GM12878 (cell line): ENCODE measurements at regions not wholly inside any gene's neighbourhood (a gene's known extent, or its start where the extent isn't known, plus 50 kb on each side); places are given as distances from the start of the nearest gene placed in this dataset.

Experiments
- EP300 ChIP-seq, 2 experiments: fragments of 150-350 bp in 1 of 2; IDR thresholded peaks; 2 replicates each; pipeline ENCODE4 v1.6.1; 2011 to 2012; ENCODE audit warnings: low read depth in 2 of 2, low read length in 2 of 2, borderline replicate concordance in 1 of 2, improper control_type of control experiment in 1 of 2, inconsistent platforms in 1 of 2; ENCODE audit not compliant: control insufficient read depth in 1 of 2
- MYC ChIP-seq: IDR thresholded peaks from 2 replicates; pipeline ENCODE4 v1.6.1; 2011; ENCODE audit warnings: mild to moderate bottlenecking, low read length, moderate library complexity, inconsistent platforms; ENCODE audit not compliant: insufficient read depth, insufficient replicate concordance, insufficient read length, severe bottlenecking
- NFXL1 ChIP-seq: fragments of 450-650 bp; IDR thresholded peaks from 2 replicates; pipeline ENCODE4 v1.6.1; 2017; ENCODE audit warnings: antibody characterized with exemption, mild to moderate bottlenecking, borderline replicate concordance
- REST ChIP-seq: IDR thresholded peaks from 2 replicates; pipeline ENCODE4 v1.6.1; 2012; ENCODE audit warnings: mild to moderate bottlenecking, low read depth, low read length
- SP1 ChIP-seq: IDR thresholded peaks from one replicate; pipeline ENCODE4 v1.6.1; 2011; ENCODE audit warnings: low read depth, low read length
- TARDBP ChIP-seq: IDR thresholded peaks from 2 replicates; pipeline ENCODE4 v1.6.1; 2016; ENCODE audit warnings: borderline replicate concordance
- TF ChIP-seq, protein P1 (sequence below): fragments of 450-650 bp; formaldehyde crosslinking; IDR thresholded peaks from 2 replicates; pipeline ENCODE4 v1.4.0; 2020; ENCODE audit warnings: mild to moderate bottlenecking, moderate library complexity
- TF ChIP-seq, protein P2 (sequence below), 3 experiments: IDR thresholded peaks in 2 of 3; conservative IDR thresholded peaks in 1 of 3; 2 replicates each; pipeline ENCODE4 v1.5.1; 2011; ENCODE audit warnings: low read depth in 3 of 3, low read length in 3 of 3, mild to moderate bottlenecking in 3 of 3, control low read depth in 2 of 3, moderate library complexity in 2 of 3, inconsistent platforms in 1 of 3, mixed read lengths in 1 of 3; ENCODE audit not compliant: control insufficient read depth in 2 of 3, insufficient read depth in 1 of 3; ENCODE audit errors: extremely low read depth in 1 of 3

DNA sequence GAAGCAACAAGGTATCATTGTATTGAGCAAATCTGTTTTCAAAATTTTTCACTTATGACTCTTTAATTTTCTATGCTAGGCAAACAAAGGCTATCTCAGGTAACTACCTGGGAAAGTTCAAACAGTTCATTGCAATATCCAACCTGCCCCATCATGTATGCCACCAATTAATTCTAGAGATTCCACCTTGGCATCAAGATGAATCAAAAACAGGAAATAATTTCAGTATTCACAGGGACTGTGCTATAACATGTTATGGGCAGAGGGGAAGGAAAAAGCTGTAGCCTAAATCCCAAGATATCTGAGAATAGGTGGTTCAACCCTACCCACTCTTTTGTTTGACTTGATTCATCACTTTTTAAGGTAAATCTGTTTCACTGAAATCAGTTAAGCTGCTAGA is 67.5 kb upstream of the SH3GLB1 start:
- TF ChIP-seq, protein P1, sequence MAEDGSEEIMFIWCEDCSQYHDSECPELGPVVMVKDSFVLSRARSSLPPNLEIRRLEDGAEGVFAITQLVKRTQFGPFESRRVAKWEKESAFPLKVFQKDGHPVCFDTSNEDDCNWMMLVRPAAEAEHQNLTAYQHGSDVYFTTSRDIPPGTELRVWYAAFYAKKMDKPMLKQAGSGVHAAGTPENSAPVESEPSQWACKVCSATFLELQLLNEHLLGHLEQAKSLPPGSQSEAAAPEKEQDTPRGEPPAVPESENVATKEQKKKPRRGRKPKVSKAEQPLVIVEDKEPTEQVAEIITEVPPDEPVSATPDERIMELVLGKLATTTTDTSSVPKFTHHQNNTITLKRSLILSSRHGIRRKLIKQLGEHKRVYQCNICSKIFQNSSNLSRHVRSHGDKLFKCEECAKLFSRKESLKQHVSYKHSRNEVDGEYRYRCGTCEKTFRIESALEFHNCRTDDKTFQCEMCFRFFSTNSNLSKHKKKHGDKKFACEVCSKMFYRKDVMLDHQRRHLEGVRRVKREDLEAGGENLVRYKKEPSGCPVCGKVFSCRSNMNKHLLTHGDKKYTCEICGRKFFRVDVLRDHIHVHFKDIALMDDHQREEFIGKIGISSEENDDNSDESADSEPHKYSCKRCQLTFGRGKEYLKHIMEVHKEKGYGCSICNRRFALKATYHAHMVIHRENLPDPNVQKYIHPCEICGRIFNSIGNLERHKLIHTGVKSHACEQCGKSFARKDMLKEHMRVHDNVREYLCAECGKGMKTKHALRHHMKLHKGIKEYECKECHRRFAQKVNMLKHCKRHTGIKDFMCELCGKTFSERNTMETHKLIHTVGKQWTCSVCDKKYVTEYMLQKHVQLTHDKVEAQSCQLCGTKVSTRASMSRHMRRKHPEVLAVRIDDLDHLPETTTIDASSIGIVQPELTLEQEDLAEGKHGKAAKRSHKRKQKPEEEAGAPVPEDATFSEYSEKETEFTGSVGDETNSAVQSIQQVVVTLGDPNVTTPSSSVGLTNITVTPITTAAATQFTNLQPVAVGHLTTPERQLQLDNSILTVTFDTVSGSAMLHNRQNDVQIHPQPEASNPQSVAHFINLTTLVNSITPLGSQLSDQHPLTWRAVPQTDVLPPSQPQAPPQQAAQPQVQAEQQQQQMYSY, result no peak
- TF ChIP-seq EP300 (IDR thresholded peaks at IDR 0.05; ENCODE audit: borderline replicate concordance in 1 of 2, control insufficient read depth in 1 of 2, low read depth in 2 of 2, low read length in 2 of 2), result no peak
- no peak for TF ChIP-seq TARDBP
- TF ChIP-seq, protein P2, sequence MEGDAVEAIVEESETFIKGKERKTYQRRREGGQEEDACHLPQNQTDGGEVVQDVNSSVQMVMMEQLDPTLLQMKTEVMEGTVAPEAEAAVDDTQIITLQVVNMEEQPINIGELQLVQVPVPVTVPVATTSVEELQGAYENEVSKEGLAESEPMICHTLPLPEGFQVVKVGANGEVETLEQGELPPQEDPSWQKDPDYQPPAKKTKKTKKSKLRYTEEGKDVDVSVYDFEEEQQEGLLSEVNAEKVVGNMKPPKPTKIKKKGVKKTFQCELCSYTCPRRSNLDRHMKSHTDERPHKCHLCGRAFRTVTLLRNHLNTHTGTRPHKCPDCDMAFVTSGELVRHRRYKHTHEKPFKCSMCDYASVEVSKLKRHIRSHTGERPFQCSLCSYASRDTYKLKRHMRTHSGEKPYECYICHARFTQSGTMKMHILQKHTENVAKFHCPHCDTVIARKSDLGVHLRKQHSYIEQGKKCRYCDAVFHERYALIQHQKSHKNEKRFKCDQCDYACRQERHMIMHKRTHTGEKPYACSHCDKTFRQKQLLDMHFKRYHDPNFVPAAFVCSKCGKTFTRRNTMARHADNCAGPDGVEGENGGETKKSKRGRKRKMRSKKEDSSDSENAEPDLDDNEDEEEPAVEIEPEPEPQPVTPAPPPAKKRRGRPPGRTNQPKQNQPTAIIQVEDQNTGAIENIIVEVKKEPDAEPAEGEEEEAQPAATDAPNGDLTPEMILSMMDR (IDR thresholded peaks at IDR 0.05 in 2 of 3, conservative IDR thresholded peaks at IDR 0.05 in 1 of 3; ENCODE audit: control insufficient read depth in 2 of 3, extremely low read depth in 1 of 3, insufficient read depth in 1 of 3, low read depth in 3 of 3, low read length in 3 of 3), result no peak
- no peak for TF ChIP-seq MYC
- no peak for TF ChIP-seq NFXL1
- TF ChIP-seq REST, result no peak
- TF ChIP-seq SP1, result no peak
